Activated CD8-positive, alpha-beta T cell treated with anti-CD3 and anti-CD28 coated beads for 36 hours (primary cell): ENCODE measurements at regions not wholly inside any gene's neighbourhood (a gene's known extent, or its start where the extent isn't known, plus 50 kb on each side); places are given as distances from the start of the nearest gene placed in this dataset.

ENCODE experiments used
- ATAC-seq: fragments of 200-7000 bp; cut with Tn5 transposase; one replicate; pipeline ENCODE4 v1.10.0; 2021; ENCODE audit warnings: mild to moderate bottlenecking, moderate library complexity
- CTCF ChIA-PET: fragments of 350-600 bp; sonication (Branson Sonifier 250); formaldehyde crosslinking; loops from one replicate; lab custom pipeline; 2021; ENCODE audit warnings: antibody characterized with exemption; lab: Charles Lee
- POLR2A ChIA-PET: fragments of 350-600 bp; sonication (Branson Sonifier 250); formaldehyde crosslinking; loops from one replicate; lab custom pipeline; 2021; ENCODE audit warnings: antibody characterized with exemption; lab: Charles Lee
- DNase-seq: peaks from one replicate; pipeline ENCODE4 v3.0.0-alpha.2; 2020
- H3K27ac Mint-ChIP-seq: one replicate; pipeline ENCODE4 v1.8.0; 2021; ENCODE audit warnings: mild to moderate bottlenecking, mixed read lengths
- H3K27me3 Mint-ChIP-seq: one replicate; pipeline ENCODE4 v1.8.0; 2021; ENCODE audit warnings: mixed read lengths
- H3K36me3 Mint-ChIP-seq: one replicate; pipeline ENCODE4 v1.8.0; 2021; ENCODE audit warnings: low read depth, mixed read lengths
- H3K4me1 Mint-ChIP-seq: one replicate; pipeline ENCODE4 v1.8.0; 2021; ENCODE audit warnings: low read depth, mixed read lengths
- H3K4me3 Mint-ChIP-seq: one replicate; pipeline ENCODE4 v1.8.0; 2021; ENCODE audit warnings: mild to moderate bottlenecking, moderate library complexity, mixed read lengths
- H3K9me3 Mint-ChIP-seq: one replicate; pipeline ENCODE4 v1.8.0; 2021; ENCODE audit warnings: mixed read lengths
- CTCF ChIP-seq: fragments of 200-600 bp; IDR thresholded peaks from one replicate; pipeline ENCODE4 v1.8.0; 2022; ENCODE audit warnings: antibody characterized with exemption, mild to moderate bottlenecking
- intact Hi-C: fragments of 100-400 bp; cut with micrococcal nuclease; formaldehyde crosslinking; loops from one replicate; pipeline ENCODE4 v1.10.0; 2022

- H3K27ac Mint-ChIP-seq: no peak overlapping the region
- H3K9me3 Mint-ChIP-seq: peaks cover 3% of the 10 kb centered on the region
- DNase-seq (no peak), ATAC-seq (no peak)
- POLR2A ChIA-PET: no interaction called here
- no peak overlapping the region for H3K4me3 Mint-ChIP-seq
- no peaks in the 10 kb centered on the region for H3K4me1 Mint-ChIP-seq
- CTCF ChIA-PET: no interaction called here
- no peaks in the 10 kb centered on the region for H3K36me3 Mint-ChIP-seq
- intact Hi-C loops: loop anchor here (2.0 kb wide), 1 partner anchor 26 kb away; no protein-coding TSS in a partner anchor
- TF ChIP-seq CTCF: no peak
- H3K27me3 Mint-ChIP-seq: no peaks in the 10 kb centered on the region
Measured at GRCh38 chr2:210899131-210899530, 342.7 kb downstream of the CPS1 start.

- CTCF ChIA-PET: no interaction called here
- Mint-ChIP-seq H3K36me3 (no peaks in the 10 kb centered on the region), H3K27me3 (no peaks in the 10 kb centered on the region), H3K9me3 (no peaks in the 10 kb centered on the region), H3K4me1 (no peaks in the 10 kb centered on the region), H3K27ac (no peak overlapping the region), H3K4me3 (no peak overlapping the region)
- ATAC-seq (no peak), DNase-seq (no peak)
- POLR2A ChIA-PET: no interaction called here
- TF ChIP-seq CTCF: no peak
- intact Hi-C loops: no loop called here
Measured at GRCh38 chr2:210901326-210901725, 344.9 kb downstream of the CPS1 start.

DNA sequence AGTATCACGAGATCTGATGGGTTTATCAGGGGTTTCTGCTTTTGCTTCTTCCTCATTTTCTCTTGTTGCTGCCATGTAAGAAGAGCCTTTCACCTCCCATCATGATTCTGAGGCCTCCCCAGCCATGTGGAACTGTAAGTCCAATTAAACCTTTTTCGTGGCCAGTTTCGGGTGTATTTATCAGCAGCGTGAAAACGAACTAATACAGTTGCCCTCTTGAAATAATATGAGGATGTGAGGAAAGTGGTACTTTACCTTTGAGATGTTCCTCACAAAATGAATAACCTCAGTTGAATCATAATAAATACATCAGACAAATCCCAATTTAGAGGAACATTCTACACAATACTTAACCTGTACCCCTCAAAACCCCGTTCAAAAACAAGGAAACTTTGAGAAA, 356.4 kb downstream of the CPS1 start:
- intact Hi-C loops: no loop called here
- no peak for ATAC-seq
- CTCF ChIA-PET: no interaction called here

DNA sequence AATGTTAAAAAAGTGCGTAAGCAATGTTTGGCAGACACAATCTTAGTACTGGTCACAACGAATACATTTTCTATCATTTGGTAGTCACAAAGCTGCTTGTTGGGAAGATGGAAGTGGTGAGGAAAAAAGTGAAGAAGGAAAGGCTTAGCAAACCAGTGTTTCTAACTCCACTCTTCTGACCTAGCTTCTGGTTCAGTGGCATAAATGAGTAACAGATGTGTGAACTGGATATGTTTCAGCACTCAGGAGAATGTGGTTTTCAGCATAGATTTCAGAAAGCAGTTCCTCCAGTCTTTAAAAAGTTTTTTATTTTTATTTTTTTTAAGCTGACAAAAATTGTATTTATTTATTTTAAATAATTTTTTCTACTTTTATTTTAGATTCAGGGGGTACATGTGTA, 357.1 kb downstream of the CPS1 start:
- Mint-ChIP-seq H3K4me1 (no peaks in the 10 kb centered on the region), H3K36me3 (no peaks in the 10 kb centered on the region), H3K27ac (no peak overlapping the region), H3K4me3 (no peak overlapping the region), H3K27me3 (no peaks in the 10 kb centered on the region), H3K9me3 (peaks cover 13% of the 10 kb centered on the region)
- ATAC-seq (no peak), DNase-seq (no peak)
- ChIA-PET CTCF (no interaction called here), POLR2A (no interaction called here)
- TF ChIP-seq CTCF: no peak
- intact Hi-C loops: no loop called here

More for the DNA sequence above, 356.4 kb downstream of the CPS1 start:
- no peaks in the 10 kb centered on the region for H3K27me3 Mint-ChIP-seq
- H3K9me3 Mint-ChIP-seq: peaks cover 13% of the 10 kb centered on the region
- no peak for DNase-seq
- no peak for TF ChIP-seq CTCF
- no peaks in the 10 kb centered on the region for H3K4me1 Mint-ChIP-seq
- POLR2A ChIA-PET: no interaction called here
- no peaks in the 10 kb centered on the region for H3K36me3 Mint-ChIP-seq
- no peak overlapping the region for H3K4me3 Mint-ChIP-seq
- no peak overlapping the region for H3K27ac Mint-ChIP-seq

DNA sequence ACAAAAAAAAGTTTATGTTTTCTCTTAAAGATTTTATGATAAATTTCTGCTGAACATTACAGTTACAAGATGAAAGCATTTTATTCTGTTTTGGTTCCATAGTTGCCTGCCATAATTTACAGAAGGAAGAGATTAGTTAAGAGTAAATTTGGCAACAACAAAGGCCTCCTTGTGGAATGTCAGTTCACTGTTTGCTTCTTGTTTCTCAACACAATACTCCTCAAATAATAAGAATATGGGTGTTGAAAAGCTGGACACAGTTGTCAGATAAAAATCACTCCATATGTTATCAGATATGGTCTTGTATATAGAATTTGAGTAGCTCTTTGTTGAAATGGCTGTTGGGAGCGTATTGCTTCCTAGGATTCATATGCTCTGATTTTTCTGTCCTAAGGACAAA, 359.5 kb downstream of the CPS1 start:
- no peak overlapping the region for H3K27ac Mint-ChIP-seq
- H3K9me3 Mint-ChIP-seq: peaks cover 15% of the 10 kb centered on the region
- H3K4me3 Mint-ChIP-seq: no peak overlapping the region
- no peaks in the 10 kb centered on the region for H3K27me3 Mint-ChIP-seq
- ChIA-PET CTCF (no interaction called here), POLR2A (no interaction called here)
- no peak for ATAC-seq
- no peaks in the 10 kb centered on the region for H3K4me1 Mint-ChIP-seq
- TF ChIP-seq CTCF: no peak
- no peaks in the 10 kb centered on the region for H3K36me3 Mint-ChIP-seq
- DNase-seq: no peak
- intact Hi-C loops: no loop called here
